ENCODE measurements at regions not wholly inside any gene's neighbourhood (a gene's known extent, or its start where the extent isn't known, plus 50 kb on each side); places are given as distances from the start of the nearest gene placed in this dataset.

GRCh38 chr10:10307036-10307435 lies 710.6 kb upstream of the CELF2 start:
- H3K4me1 Mint-ChIP-seq, result no peaks in the 10 kb centered on the region
- no peaks in the 10 kb centered on the region for H3K36me3 Mint-ChIP-seq
- no peaks in the 10 kb centered on the region for H3K9me3 Mint-ChIP-seq
- no peak overlapping the region for H3K4me3 Mint-ChIP-seq
- no peak for ATAC-seq
- no peak overlapping the region for H3K27ac Mint-ChIP-seq
- H3K27me3 Mint-ChIP-seq, result no peaks in the 10 kb centered on the region

- ATAC-seq, result no peak
- H3K9me3 Mint-ChIP-seq, result no peaks in the 10 kb centered on the region
- no peak overlapping the region for H3K27ac Mint-ChIP-seq
- H3K27me3 Mint-ChIP-seq, result no peaks in the 10 kb centered on the region
- no peak overlapping the region for H3K4me3 Mint-ChIP-seq
- H3K36me3 Mint-ChIP-seq, result no peaks in the 10 kb centered on the region
- no peaks in the 10 kb centered on the region for H3K4me1 Mint-ChIP-seq
Observed at GRCh38 chr10:10307551-10307950, 710.1 kb upstream of the CELF2 start.

GRCh38 chr10:10310498-10310897 lies 707.2 kb upstream of the CELF2 start:
- Mint-ChIP-seq H3K36me3 (no peaks in the 10 kb centered on the region), H3K27ac (no peak overlapping the region), H3K9me3 (no peaks in the 10 kb centered on the region), H3K4me3 (no peak overlapping the region), H3K4me1 (no peaks in the 10 kb centered on the region), H3K27me3 (no peaks in the 10 kb centered on the region)
- no peak for ATAC-seq

GRCh38 chr10:10311966-10312365 lies 705.7 kb upstream of the CELF2 start:
- no peak for ATAC-seq
- H3K27me3 Mint-ChIP-seq, result no peaks in the 10 kb centered on the region
- H3K36me3 Mint-ChIP-seq, result no peaks in the 10 kb centered on the region
- no peaks in the 10 kb centered on the region for H3K4me1 Mint-ChIP-seq
- H3K4me3 Mint-ChIP-seq, result no peak overlapping the region
- no peaks in the 10 kb centered on the region for H3K9me3 Mint-ChIP-seq
- no peak overlapping the region for H3K27ac Mint-ChIP-seq

- Mint-ChIP-seq H3K27me3 (no peaks in the 10 kb centered on the region), H3K4me3 (no peak overlapping the region), H3K36me3 (no peaks in the 10 kb centered on the region), H3K4me1 (no peaks in the 10 kb centered on the region), H3K27ac (no peak overlapping the region), H3K9me3 (no peaks in the 10 kb centered on the region)
- ATAC-seq, result no peak
Observed at GRCh38 chr10:10313149-10313835, 704.4 kb upstream of the CELF2 start.

- Mint-ChIP-seq H3K9me3 (no peaks in the 10 kb centered on the region), H3K4me3 (no peak overlapping the region), H3K27ac (no peak overlapping the region), H3K27me3 (no peaks in the 10 kb centered on the region), H3K4me1 (no peaks in the 10 kb centered on the region), H3K36me3 (no peaks in the 10 kb centered on the region)
- no peak for ATAC-seq
Observed at GRCh38 chr10:10314626-10315025, 703.0 kb upstream of the CELF2 start.

GRCh38 chr10:10315989-10316388 lies 701.7 kb upstream of the CELF2 start:
- ATAC-seq, result no peak
- H3K4me3 Mint-ChIP-seq, result no peak overlapping the region
- no peaks in the 10 kb centered on the region for H3K9me3 Mint-ChIP-seq
- no peak overlapping the region for H3K27ac Mint-ChIP-seq
- no peaks in the 10 kb centered on the region for H3K27me3 Mint-ChIP-seq
- no peaks in the 10 kb centered on the region for H3K36me3 Mint-ChIP-seq
- no peaks in the 10 kb centered on the region for H3K4me1 Mint-ChIP-seq

GRCh38 chr10:10317151-10317550 lies 700.5 kb upstream of the CELF2 start:
- ATAC-seq, result no peak
- H3K4me3 Mint-ChIP-seq, result no peak overlapping the region
- H3K36me3 Mint-ChIP-seq, result no peaks in the 10 kb centered on the region
- H3K4me1 Mint-ChIP-seq, result no peaks in the 10 kb centered on the region
- no peaks in the 10 kb centered on the region for H3K27me3 Mint-ChIP-seq
- no peaks in the 10 kb centered on the region for H3K9me3 Mint-ChIP-seq
- no peak overlapping the region for H3K27ac Mint-ChIP-seq

- Mint-ChIP-seq H3K9me3 (peaks cover 2% of the 10 kb centered on the region), H3K4me3 (no peak overlapping the region), H3K4me1 (no peaks in the 10 kb centered on the region), H3K27me3 (no peaks in the 10 kb centered on the region), H3K27ac (no peak overlapping the region), H3K36me3 (no peaks in the 10 kb centered on the region)
- ATAC-seq, result no peak
Observed at GRCh38 chr10:10318856-10319255, 698.8 kb upstream of the CELF2 start.

- Mint-ChIP-seq H3K27ac (no peak overlapping the region), H3K4me3 (no peak overlapping the region), H3K4me1 (no peaks in the 10 kb centered on the region), H3K9me3 (peaks cover 2% of the 10 kb centered on the region), H3K27me3 (no peaks in the 10 kb centered on the region), H3K36me3 (no peaks in the 10 kb centered on the region)
- ATAC-seq, result no peak
Observed at GRCh38 chr10:10320956-10321355, 696.7 kb upstream of the CELF2 start.

- Mint-ChIP-seq H3K4me3 (no peak overlapping the region), H3K36me3 (no peaks in the 10 kb centered on the region), H3K27ac (no peak overlapping the region), H3K4me1 (no peaks in the 10 kb centered on the region), H3K9me3 (peaks cover 2% of the 10 kb centered on the region), H3K27me3 (no peaks in the 10 kb centered on the region)
- ATAC-seq, result no peak
Observed at GRCh38 chr10:10326116-10326515, 691.6 kb upstream of the CELF2 start.

- H3K27me3 Mint-ChIP-seq, result no peaks in the 10 kb centered on the region
- ATAC-seq, result no peak
- no peaks in the 10 kb centered on the region for H3K4me1 Mint-ChIP-seq
- H3K36me3 Mint-ChIP-seq, result no peaks in the 10 kb centered on the region
- H3K27ac Mint-ChIP-seq, result no peak overlapping the region
- H3K9me3 Mint-ChIP-seq, result peaks cover 2% of the 10 kb centered on the region
- no peak overlapping the region for H3K4me3 Mint-ChIP-seq
Observed at GRCh38 chr10:10327934-10328333, 689.7 kb upstream of the CELF2 start.

GRCh38 chr10:10330418-10330817 lies 687.3 kb upstream of the CELF2 start:
- ATAC-seq, result no peak
- Mint-ChIP-seq H3K36me3 (no peaks in the 10 kb centered on the region), H3K9me3 (no peaks in the 10 kb centered on the region), H3K4me3 (no peak overlapping the region), H3K4me1 (no peaks in the 10 kb centered on the region), H3K27ac (no peak overlapping the region), H3K27me3 (peaks cover 9% of the 10 kb centered on the region)

GRCh38 chr10:10332786-10333185 lies 684.9 kb upstream of the CELF2 start:
- no peaks in the 10 kb centered on the region for H3K4me1 Mint-ChIP-seq
- no peaks in the 10 kb centered on the region for H3K36me3 Mint-ChIP-seq
- H3K9me3 Mint-ChIP-seq, result no peaks in the 10 kb centered on the region
- no peak overlapping the region for H3K27ac Mint-ChIP-seq
- no peak for ATAC-seq
- peaks cover 9% of the 10 kb centered on the region for H3K27me3 Mint-ChIP-seq
- H3K4me3 Mint-ChIP-seq, result no peak overlapping the region

GRCh38 chr10:10333622-10334021 lies 684.0 kb upstream of the CELF2 start:
- Mint-ChIP-seq H3K9me3 (no peaks in the 10 kb centered on the region), H3K27me3 (peaks cover 9% of the 10 kb centered on the region), H3K36me3 (no peaks in the 10 kb centered on the region), H3K4me3 (no peak overlapping the region), H3K27ac (no peak overlapping the region), H3K4me1 (no peaks in the 10 kb centered on the region)
- no peak for ATAC-seq

GRCh38 chr10:10338339-10338738 lies 679.3 kb upstream of the CELF2 start:
- H3K36me3 Mint-ChIP-seq, result no peaks in the 10 kb centered on the region
- no peaks in the 10 kb centered on the region for H3K4me1 Mint-ChIP-seq
- no peaks in the 10 kb centered on the region for H3K9me3 Mint-ChIP-seq
- H3K27me3 Mint-ChIP-seq, result peaks cover 6% of the 10 kb centered on the region
- no peak overlapping the region for H3K4me3 Mint-ChIP-seq
- no peak overlapping the region for H3K27ac Mint-ChIP-seq
- no peak for ATAC-seq

All from stimulated activated memory B cell treated with anti-CD40 and anti-IgM and Interleukin-4, amounts not matched to agents 10 μg/mL and 1 μg/mL and 100 μg/mL, for 72 hours (primary cell).